ENCODE measurements at regions not wholly inside any gene's neighbourhood (a gene's known extent, or its start where the extent isn't known, plus 50 kb on each side); places are given as distances from the start of the nearest gene placed in this dataset.

GRCh38 chr13:55820817-55821216 is 1319.9 kb upstream of the PRR20A start:
- TF ChIP-seq, protein P1, sequence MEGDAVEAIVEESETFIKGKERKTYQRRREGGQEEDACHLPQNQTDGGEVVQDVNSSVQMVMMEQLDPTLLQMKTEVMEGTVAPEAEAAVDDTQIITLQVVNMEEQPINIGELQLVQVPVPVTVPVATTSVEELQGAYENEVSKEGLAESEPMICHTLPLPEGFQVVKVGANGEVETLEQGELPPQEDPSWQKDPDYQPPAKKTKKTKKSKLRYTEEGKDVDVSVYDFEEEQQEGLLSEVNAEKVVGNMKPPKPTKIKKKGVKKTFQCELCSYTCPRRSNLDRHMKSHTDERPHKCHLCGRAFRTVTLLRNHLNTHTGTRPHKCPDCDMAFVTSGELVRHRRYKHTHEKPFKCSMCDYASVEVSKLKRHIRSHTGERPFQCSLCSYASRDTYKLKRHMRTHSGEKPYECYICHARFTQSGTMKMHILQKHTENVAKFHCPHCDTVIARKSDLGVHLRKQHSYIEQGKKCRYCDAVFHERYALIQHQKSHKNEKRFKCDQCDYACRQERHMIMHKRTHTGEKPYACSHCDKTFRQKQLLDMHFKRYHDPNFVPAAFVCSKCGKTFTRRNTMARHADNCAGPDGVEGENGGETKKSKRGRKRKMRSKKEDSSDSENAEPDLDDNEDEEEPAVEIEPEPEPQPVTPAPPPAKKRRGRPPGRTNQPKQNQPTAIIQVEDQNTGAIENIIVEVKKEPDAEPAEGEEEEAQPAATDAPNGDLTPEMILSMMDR (IDR thresholded peaks at IDR 0.05) = no peak
- TF ChIP-seq EP300 (IDR thresholded peaks at IDR 0.05) (no peak), POLR2A (IDR thresholded peaks at IDR 0.05) (no peak)

All from tibial nerve (tissue), 4 donors.